Astrocyte of the cerebellum (primary cell): ENCODE measurements at regions not wholly inside any gene's neighbourhood (a gene's known extent, or its start where the extent isn't known, plus 50 kb on each side); places are given as distances from the start of the nearest gene placed in this dataset.
"Not testable (repeated sequence)": the region's sequence is repeated elsewhere in the genome, so short reads cannot be mapped to it uniquely, and the experiment has no call there.

Experiments
- DNase-seq: peaks from one replicate; pipeline ENCODE4 v3.0.0-alpha.2; 2011; ENCODE audit warnings: low read depth
- H3K4me3 ChIP-seq: 2 replicates; pipeline ENCODE4 v1.5.1; 2011; ENCODE audit warnings: mild to moderate bottlenecking, low read depth, low read length, moderate library complexity
- in situ Hi-C: cut with HindIII; loops from 2 replicates; pipeline ENCODE4 v1.10.0; 2017; ENCODE audit warnings: low sequenced_read_pairs
- TF ChIP-seq, protein P1 (sequence below): IDR thresholded peaks from 2 replicates; pipeline ENCODE4 v1.5.1; 2012; ENCODE audit warnings: low read length, low read depth, moderate library complexity, mild to moderate bottlenecking; ENCODE audit errors: missing control alignments

DNA sequence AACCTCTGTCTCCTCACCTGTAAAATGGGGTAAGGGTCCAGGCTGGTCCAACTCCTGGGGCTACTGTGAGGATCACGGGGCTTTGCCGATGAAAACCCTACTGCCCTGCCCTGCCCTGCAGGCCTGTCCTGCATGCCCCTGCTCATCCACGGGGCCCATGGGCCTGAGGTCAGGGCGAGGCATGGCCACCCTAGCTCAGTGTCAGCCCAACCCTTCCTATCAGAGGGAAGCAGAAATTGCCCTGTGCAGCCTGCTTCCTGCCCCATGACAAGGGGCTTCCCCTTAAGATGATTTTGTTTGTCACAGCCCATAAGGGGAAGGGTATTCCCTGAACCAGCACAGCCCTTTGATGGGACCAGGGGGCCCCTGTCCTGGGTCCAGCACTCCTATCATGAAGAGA lies 353.6 kb upstream of the ID2 start:
- in situ Hi-C loops, result no loop called here
- DNase-seq, result no peak
- no peak overlapping the region for H3K4me3 ChIP-seq
- TF ChIP-seq, protein P1, sequence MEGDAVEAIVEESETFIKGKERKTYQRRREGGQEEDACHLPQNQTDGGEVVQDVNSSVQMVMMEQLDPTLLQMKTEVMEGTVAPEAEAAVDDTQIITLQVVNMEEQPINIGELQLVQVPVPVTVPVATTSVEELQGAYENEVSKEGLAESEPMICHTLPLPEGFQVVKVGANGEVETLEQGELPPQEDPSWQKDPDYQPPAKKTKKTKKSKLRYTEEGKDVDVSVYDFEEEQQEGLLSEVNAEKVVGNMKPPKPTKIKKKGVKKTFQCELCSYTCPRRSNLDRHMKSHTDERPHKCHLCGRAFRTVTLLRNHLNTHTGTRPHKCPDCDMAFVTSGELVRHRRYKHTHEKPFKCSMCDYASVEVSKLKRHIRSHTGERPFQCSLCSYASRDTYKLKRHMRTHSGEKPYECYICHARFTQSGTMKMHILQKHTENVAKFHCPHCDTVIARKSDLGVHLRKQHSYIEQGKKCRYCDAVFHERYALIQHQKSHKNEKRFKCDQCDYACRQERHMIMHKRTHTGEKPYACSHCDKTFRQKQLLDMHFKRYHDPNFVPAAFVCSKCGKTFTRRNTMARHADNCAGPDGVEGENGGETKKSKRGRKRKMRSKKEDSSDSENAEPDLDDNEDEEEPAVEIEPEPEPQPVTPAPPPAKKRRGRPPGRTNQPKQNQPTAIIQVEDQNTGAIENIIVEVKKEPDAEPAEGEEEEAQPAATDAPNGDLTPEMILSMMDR, result no peak

DNA sequence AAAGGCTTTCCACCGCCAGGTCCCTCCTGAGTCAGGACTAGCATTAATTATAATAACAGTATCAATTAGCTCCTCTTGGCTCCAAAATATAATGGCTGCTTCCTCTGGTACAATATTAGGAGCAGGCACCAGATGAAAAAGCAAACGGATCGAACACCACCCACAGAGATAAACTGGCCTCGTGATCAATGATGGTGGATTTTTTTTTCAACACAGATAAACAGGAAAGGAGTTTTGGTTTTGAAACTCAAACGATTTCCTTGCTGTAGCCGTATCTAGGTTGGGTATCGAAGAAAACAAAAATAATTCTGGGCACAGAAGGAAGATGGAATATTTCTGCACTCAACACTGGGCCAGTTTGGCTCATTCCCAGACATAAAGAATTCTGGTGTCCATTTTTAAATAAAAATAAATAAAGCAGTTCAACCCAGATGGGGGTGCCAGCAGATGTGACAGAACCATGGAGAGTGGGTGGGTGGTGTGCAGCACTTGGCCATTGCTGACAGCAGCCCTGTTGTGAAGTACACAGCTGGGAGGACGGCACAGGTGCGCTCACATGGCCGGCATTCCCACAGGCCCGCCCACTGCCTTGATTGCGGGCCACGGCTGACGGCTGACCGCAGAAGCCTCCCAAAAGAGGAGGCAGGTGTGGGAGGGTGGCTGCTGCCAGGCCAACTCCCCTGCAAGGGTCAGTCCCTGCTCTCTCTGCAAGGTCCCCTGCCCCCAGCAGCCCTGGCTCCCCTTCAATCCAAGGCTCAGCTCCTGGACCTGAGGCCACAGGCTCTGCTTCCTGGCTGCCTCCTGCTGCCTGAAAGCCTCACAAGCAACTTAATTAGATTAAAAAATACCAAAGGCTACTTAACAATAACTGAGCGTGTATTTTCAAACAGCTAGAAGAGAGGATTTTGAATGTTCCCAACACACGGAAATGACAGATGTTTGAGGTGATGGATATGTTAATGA lies 351.9 kb upstream of the ID2 start:
- no peak for DNase-seq
- in situ Hi-C loops, result no loop called here
- TF ChIP-seq, protein P1, result no peak
- H3K4me3 ChIP-seq, result no peak overlapping the region

DNA sequence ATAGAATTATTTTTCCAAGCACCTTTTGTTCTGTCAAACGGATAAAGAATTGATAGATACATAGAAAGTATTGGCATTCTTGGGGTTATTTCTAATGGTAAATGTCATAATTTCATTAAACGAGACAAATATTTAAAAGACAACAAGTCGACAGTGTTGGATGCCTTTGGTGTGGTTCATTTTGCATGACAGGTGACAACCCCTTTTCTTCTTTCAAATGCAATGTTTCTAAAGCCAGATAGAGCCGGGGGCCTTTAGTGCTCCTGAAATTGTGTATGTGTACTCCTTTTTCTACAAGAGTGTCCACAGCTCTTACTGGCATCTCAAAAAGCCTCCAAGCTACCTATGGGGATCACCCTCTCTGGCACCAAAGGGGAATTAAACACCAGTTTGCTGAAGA lies 350.8 kb upstream of the ID2 start:
- DNase-seq, result no peak
- TF ChIP-seq, protein P1, result no peak
- in situ Hi-C loops, result no loop called here
- H3K4me3 ChIP-seq, result no peak overlapping the region

DNA sequence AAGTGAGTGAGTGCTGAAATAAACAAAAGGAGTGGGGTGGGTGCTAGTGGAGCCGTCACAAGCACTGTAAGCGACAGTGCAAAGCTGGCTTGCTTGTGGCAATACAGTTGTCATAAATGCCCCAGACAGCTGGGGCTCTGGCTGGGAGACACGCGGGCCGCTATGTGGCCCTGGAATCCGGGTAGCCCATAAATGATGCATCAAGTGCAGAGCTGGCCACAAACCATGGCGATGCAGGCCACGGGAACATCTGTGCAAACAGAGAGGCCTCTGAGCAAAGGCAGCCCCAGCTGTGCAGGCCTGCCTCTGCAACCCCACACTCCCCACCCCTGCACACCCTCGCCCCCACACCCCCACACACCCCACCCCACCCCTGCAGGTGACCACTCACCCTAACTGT lies 349.2 kb upstream of the ID2 start:
- TF ChIP-seq, protein P1, result no peak
- in situ Hi-C loops, result no loop called here
- H3K4me3 ChIP-seq, result no peak overlapping the region
- DNase-seq, result no peak

DNA sequence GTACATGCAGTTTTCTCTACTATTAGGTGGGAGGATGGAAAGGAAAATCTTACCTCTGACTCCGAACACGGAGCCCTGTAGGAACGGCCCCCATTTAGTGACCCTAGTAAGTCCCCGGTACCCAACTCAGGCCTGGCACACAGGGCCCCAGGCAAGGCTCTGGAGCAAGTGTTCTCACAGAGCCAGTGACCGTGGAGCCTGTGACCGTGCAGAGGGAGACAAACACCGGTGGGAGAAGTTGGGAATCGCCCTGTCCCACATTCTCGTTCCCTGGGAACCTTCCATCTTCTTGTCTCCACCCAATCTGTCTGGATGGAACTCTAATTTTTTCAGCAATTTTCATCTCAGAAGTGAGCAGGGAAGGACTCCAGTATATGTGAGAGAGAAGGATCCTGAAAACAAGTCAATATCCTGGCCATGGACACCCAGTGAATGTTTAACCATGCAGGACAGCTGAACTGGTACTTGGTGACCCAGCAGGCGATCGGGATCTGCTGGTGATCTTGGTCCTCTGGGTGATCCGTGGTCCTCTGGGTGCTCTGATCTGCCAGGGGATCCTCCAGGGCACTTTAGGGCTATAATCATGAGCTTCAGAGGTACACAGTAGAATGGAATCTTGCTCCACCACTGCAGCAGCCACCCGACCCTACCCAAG lies 348.6 kb upstream of the ID2 start:
- no peak for DNase-seq
- TF ChIP-seq, protein P1, result no peak
- H3K4me3 ChIP-seq, result no peak overlapping the region
- in situ Hi-C loops, result no loop called here

DNA sequence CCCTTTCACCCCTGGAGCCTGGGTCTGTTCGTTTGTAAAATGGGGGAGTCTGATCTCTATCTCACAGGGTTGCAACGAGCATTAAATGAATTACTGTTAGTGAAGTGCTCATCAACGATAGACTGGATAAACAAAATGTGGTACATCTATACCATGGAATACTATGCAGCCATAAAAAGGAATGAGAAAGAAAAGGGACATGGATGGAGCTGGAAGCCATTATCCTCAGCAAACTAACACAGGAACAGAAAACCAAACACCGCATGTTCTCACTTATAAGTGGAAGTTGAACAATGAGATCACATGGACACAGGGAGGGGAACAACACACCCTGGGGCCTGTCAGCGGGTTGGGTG lies 348.0 kb upstream of the ID2 start:
- in situ Hi-C loops, DNase-seq: not testable (repeated sequence)

DNA sequence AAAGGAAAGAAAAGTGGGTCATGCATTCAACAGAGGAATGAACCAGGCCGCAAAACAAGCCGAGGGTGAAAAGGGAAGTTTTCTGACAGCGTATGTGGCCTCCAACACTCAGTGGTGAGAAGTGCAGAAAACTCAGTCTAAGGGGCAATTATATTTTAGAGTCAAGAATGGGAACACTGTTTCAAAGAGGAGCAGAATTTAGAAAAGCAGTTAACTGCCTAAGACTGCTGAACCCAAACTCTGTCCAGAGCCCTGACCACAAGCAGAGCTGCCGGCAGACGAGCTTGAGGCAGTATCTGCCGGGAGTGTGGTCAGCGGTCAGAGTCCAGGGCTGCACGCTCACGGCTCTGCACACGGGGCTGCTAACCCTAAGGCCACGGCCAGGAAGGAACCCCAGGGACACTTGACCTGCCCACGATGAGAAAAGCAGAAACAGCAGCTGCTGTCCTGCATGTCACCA lies 347.0 kb upstream of the ID2 start:
- no peak overlapping the region for H3K4me3 ChIP-seq
- in situ Hi-C loops, result no loop called here
- DNase-seq, result no peak
- TF ChIP-seq, protein P1, result no peak

More for the DNA sequence above, 348.0 kb upstream of the ID2 start:
- H3K4me3 ChIP-seq, result not testable (repeated sequence)
